GDM1 (cell line): ENCODE measurements at regions not wholly inside any gene's neighbourhood (a gene's known extent, or its start where the extent isn't known, plus 50 kb on each side); places are given as distances from the start of the nearest gene placed in this dataset.
"Not testable (repeated sequence)": the region's sequence is repeated elsewhere in the genome, so short reads cannot be mapped to it uniquely, and the experiment has no call there.

Experiments used
- DNase-seq: peaks from one replicate; lab custom pipeline; 2025; lab: John Stamatoyannopoulos, UW

DNA sequence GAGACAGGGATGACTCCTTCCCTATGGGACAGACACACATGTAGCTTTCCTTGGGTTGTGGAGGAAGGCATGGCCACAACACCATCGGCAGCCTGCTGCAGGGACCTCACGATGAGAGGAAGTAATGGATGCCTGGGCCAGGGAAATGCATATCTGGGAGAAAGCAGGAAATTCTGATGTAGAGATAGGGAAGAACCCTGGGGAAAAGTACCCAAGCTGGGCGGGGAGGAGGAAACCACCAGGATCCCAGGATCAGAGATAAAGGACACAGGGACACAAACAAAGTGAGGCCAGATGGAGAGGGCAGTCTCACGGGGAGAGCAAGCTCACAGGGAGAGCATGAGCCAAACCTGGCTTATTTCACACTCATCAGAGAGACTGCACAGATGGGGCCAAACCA, 294.7 kb upstream of the TEKT4 start:
- DNase-seq: not testable (repeated sequence)

GRCh38 chr2:94577160-94577559, 294.1 kb upstream of the TEKT4 start:
- not testable (repeated sequence) for DNase-seq

DNA sequence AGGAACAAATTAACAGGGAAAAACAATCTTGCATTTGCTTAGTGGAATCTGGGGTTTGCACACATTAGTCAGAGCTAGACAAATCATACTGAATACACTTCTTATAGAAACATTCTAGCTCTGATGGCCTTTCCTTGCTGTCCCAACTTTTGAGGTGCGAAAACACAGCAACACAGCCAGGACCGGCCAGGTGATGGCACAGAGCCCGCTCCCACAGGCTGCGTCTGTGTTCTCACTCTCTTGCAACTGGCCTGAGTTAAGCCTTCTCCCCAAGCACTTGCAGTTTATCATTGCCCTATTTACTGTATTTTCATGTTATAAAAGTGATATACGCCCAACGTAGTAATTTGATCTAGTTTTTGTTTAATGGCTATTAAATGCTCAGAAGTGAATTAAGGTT, 292.0 kb upstream of the TEKT4 start:
- not testable (repeated sequence) for DNase-seq

GRCh38 chr2:94583081-94583723, 288.0 kb upstream of the TEKT4 start:
- not testable (repeated sequence) for DNase-seq

- DNase-seq: not testable (repeated sequence)
Measured at GRCh38 chr2:94584569-94584968, 286.7 kb upstream of the TEKT4 start.

DNA sequence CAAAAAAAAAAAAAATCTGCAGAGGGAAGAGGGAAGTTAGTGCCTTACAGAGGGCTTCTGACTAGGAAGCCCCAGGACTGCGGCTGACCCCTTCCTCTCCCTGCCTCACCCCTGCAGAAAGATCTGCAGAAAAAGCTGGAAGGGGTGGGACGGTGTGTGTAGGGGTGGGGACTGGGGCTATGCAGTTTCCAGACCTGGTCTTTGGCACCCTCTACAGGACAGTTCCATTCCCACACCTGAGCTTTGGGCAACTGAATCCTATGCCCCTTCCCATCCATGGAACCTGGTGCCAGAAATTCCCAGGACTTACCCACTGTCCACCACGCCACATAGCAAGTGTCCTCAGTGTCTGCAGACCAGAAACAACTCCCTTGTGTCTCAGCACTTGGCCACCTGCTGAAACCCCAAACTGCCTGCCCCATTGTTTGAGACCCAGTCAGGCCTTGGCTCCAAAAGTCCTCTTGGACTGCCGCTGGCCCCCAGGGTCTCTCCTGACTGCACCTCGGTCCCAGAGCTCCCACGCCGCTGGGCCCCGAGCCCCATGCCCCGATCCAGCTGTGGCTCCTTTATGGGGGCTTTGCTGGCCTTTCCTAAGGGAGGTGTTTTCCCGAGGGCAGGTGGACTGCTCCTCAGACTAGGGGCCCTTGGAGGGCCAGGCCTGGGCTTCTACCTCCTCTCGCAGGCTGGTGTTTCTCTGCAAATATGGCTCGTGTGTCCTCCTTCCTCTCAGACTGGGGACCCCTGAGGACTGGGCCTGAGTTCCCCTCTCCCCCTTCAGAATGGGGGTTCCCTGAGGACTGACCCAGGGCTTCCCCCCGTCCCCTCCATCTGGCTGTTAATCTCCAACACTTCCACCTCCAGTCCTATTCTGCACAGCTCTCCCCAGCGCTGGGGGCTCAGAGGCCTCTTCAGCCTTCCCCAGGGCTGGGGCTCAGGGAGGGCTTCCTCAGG, 284.9 kb upstream of the TEKT4 start:
- DNase-seq: not testable (repeated sequence)

GRCh38 chr2:94587042-94587441, 284.2 kb upstream of the TEKT4 start:
- DNase-seq: not testable (repeated sequence)

DNA sequence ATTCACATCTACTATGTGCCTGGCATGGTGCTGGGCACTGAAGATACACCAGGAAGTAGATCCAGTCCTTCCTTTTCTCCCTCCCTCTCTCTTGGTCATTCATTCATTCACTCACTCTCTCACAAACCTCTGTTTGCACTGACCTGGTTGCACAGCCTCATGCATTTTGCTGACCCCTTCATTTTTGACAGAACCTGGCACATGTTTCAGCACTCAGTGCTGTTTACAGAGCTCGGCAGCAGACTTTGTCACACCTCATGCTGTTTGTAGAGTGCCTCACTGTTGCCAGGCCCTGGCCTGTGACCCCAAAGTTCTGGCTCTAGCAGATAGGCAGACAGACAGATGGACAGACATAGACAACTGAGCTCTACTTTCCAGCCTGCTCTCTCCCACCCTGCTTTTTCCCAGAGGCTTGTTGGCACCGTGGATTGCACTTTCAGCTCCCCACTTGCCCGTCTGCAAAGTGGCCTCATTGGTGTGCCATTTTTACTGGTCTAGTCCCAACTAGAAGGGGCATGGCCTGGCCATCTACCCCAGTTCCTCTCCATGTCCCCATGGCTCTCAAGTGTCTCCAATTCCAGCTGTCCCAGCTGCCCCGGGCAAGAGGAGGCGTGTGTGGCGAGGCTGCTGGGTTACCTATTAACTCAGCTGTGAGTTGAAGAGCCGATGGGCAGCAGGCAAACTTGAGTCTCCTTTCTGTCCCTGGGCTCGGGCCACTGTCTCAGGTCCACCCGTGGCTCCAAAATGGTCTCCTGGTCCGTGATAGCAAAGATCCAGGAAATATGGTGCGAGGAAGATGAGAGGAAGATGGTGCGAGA, 277.0 kb upstream of the TEKT4 start:
- not testable (repeated sequence) for DNase-seq

DNA sequence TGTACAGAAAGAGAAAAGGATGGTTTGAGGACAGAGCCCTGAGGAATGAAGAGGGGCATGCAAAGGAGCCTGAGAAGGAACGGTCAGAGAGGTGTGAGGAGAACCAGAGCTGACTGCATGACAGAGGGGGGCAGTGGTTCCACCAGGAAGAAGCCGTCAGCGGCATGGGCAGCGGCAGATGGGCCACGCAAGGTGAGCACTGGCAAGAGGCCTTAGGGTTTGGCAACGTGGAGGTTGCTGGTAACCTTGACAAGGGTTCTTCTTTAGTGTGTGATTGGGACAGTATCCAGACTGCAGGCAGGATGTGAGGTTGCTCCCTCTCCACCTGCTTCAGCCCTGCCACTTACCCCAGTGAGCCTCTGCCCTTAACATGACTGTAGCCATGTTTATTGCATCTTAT, 275.3 kb upstream of the TEKT4 start:
- DNase-seq: not testable (repeated sequence)

- DNase-seq: not testable (repeated sequence)
Measured at GRCh38 chr2:94598075-94598713, 273.0 kb upstream of the TEKT4 start.

- DNase-seq: not testable (repeated sequence)
Measured at GRCh38 chr2:94600929-94601328, 270.3 kb upstream of the TEKT4 start.

DNA sequence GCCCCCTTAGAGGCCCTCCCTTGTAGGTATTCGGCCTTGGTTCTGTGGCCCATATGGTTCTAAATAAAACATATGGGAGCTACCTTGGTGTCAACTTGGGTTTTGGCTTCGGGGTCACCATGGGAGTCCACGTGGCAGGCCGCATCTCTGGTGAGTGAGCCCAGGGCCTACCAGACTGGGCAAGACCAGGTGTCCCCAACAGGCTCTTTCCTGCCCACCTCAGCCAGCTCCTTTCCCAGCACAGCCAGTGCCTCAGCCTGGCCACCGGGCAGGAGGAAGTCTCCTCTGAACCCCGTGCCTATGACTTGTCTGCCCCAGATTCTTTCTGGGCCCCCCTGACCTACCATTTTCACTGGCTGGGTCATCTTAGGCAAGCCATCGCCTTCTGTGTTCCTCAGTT, 268.8 kb upstream of the TEKT4 start:
- DNase-seq: no peak

DNA sequence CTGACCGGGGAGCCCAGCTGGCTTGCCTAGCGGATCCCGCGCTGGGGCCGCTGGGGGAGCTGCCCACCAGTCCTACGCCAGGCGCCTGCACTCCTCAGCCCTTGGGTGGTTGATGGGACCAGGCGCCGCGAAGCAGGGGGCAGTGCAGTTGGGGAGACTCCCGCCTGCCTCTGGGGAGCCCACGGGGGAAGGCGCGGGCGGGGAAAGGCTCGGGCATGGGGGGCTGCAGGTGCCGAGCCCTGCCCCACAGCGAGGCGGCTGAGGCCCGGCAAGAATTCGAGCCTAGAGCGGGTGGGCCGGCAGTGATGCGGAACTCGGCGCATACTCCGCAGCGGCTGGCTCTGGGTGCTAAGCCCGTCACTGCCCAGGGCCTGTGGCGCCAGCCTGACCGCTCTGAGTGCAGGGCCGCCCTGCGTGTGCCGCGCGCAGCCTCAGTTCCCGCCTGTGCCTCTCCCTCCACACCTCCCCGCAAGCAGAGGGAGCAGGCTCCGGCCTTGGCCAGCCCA, 249.1 kb upstream of the TEKT4 start:
- no peak for DNase-seq

DNA sequence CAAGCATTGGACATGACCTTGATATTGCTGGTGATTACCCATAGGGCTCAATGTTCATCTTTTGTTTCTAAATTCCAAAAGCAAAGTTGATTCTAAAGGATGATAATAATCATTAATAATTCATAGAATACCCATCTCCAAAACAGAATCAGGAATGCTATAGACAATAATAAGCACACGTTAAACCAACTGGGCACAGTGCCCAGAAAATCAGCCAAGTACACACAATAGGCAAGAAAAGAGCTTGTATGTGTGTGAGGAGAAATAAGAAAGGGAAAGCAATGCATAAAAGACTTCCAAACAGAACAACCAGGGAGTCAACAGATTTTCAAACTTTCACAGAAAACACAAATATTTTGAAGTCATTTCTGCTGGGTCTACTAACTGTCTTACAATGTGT, 242.3 kb upstream of the TEKT4 start:
- DNase-seq: not testable (repeated sequence)

DNA sequence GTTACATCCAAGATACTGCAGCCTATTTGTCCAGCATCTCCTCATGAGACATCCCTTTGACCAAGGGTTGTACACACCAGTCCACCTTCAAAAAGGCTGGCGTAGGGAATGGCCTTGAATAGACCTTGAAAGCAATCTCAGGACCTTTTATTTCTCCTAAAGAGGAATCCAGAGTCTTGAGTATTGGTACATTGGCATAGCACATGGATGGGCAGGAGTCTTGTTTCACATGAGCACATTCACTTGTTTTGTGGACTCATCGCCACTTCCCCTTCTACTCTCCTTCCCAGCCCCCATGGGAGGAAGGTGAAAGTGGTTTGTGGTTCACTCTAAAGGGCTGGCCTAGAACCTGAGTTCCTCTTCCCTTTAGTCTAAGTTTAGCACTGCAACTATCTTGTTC, 229.8 kb upstream of the TEKT4 start:
- DNase-seq: not testable (repeated sequence)

- DNase-seq: not testable (repeated sequence)
Measured at GRCh38 chr2:94652131-94652530, 219.1 kb upstream of the TEKT4 start.

DNA sequence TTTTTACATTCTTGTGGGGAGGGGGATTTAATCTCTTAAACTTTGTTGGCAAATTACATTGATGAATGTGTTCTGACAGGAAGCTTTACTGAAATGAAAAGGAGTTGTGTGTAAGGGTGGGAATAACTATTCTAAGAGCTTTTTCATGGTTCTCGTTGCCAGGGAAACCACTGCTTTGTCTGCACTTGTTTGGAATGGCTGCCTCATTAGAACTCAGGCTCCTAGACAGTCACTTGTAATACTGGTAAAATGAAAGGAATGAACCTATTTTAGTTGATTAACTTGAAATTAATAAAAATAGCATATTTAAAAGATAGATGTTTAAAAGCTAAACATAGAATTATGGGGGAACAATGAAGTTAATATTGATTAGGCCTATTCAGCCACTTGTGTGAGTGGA, 201.4 kb upstream of the TEKT4 start:
- DNase-seq: not testable (repeated sequence)

- not testable (repeated sequence) for DNase-seq
Measured at GRCh38 chr2:94694236-94694635, 177.0 kb upstream of the TEKT4 start.

DNA sequence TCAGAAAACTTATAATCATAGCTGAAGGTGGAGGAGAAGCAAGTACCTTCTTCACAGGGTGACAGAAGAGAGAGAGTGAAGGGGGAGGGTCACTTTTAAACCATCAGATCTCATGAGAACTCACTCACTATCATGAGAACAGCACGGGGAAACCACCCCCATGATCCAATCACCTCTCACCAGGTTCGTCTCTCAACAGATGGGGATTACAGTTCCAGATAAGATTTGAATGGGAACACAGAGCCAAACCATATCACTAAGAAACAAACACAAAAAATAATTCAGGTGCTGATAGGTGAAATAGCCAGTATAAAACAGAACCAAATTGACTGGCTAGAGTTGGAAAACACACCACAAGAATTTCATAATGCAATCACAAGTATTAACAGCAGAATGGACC, 162.2 kb upstream of the TEKT4 start:
- not testable (repeated sequence) for DNase-seq

DNA sequence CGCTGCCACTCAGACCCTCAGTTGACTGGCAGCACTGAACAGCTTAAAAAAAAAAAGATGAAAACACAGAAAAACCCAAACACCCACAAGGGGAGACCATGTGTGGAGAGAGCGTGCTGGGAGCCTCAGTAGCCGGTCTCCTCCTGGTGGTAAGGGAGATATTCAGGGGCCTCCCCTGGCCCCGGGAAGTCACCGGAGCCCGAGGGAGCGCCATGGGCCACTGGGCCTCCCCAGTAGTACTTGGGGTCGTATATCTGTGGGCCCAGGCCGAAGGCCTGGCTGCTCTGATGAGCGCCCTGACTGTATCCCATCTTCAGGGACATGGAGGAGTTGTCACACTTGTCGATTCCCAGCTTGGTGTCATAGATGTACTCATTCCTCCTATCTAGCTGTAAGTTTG, 145.7 kb upstream of the TEKT4 start:
- no peak for DNase-seq

DNA sequence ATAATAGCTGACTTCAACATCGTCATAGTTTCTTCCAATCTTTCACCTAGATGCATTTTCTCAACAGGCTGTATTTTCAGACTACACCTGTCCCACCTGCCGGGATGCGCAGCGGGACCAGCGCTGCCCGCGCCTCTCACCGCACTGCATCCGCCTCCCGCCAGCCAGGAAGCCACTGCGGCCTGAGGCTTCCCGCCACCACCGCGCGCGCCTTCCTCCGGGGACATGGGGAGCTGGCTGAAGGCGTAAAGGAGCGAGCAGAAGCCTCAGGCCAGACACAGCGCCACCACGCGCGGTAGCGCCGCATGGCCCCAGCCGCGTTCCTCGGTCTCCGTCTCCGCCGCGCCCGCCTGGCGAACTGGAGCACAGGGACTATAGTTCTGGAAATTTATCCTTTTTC, 135.7 kb upstream of the TEKT4 start:
- DNase-seq: not testable (repeated sequence)

GRCh38 chr2:94737145-94737544, 134.1 kb upstream of the TEKT4 start:
- DNase-seq: not testable (repeated sequence)
